ENCODE measurements at regions not wholly inside any gene's neighbourhood (a gene's known extent, or its start where the extent isn't known, plus 50 kb on each side); places are given as distances from the start of the nearest gene placed in this dataset.
"Not testable (repeated sequence)": the region's sequence is repeated elsewhere in the genome, so short reads cannot be mapped to it uniquely, and the experiment has no call there.

DNA sequence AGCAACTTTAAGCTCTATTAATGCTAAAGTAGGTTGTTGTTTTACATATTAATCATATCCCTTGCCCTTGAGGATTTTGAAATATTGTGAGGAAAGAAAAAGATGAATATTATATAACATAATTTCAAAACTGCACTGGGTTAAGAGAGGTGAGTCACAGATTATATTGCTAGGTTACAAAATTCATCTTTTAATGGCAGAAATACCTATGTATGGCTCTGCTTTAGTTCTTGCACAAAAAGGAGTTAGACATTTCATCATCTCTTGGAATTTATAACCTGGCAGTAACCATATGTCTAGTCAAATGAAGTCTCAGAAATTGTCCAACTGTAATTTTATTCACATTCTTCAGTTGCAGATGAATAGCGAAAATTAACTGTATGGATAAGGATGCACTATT, 2041.1 kb downstream of the OLFM4 start:
- DNase-seq = no peak

DNA sequence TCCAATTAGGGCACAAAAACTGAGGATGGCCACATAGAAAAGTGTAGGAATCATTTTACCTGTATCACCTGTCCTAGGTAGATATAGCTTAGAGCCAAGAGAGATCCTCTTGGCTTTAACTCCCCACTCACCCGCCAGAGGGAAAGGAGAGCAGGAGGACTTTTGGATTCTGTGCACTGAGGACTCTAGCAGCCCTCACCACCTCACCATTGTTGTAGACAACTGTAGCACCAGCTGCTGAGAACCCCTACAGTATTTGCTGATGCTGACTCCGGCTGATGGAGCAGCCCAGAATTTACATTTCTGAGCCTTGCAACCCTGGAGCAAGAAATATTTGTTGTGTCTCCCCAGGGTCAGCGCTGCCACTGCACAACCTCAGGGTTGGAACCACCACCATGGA, 2044.4 kb downstream of the OLFM4 start:
- DNase-seq = no peak

DNA sequence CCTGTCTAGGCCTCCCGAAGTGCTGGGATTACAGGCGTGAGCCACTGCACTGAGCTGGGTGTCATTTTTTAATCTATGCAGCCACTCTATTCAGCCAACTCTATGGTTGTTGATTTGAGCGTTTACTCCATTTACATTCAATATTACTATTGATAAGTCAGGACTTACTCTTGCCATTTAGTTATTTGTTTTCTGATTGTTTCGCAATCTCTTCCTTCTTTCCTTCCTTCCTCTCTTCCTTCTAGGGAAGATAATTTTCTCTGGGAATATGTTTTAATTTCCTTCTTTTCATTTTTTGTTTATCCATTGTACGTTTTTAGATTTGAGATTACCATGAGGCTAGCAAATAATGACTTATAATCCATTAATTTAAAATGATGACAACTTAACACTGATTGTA, 2056.0 kb downstream of the OLFM4 start:
- DNase-seq = no peak

DNA sequence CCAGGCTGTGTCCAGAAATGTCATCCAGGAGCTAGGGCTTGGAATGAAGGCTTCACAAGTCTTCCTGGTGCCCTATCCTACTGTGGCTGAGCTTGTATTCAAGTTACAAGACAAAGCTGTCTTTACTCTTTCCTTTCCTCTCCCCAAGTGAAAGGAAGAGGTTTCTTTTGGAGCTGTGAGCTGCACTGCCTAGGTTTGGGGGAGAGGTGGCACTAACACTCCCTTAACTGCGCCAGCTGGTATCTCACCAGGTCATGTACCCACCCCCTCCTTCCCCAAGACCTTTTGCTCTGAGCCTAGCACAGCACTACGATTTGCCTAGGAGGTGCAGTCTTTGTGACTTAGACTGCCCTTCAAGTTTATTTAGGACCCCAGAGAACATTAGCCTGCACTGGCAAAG, 2053.6 kb upstream of the PRR20A start:
- DNase-seq = no peak

DNA sequence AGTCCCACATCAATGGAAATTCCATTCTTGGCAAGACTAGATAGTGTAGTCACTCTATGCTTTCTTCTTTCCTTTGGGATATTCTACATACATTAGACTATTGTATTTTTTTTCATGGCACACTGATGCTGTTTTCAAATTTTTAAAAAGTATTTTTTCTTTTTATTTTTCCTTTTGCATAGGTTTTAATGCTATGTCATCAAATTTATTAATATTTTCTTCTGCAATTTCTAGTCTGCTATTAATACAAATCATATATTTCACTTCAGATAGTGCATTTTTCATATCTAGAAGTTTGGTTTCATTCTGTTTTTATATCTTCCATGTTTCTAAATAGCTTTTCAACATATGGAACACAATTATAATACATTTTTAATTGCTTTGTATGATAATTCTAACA, 2050.1 kb upstream of the PRR20A start:
- DNase-seq = no peak

DNA sequence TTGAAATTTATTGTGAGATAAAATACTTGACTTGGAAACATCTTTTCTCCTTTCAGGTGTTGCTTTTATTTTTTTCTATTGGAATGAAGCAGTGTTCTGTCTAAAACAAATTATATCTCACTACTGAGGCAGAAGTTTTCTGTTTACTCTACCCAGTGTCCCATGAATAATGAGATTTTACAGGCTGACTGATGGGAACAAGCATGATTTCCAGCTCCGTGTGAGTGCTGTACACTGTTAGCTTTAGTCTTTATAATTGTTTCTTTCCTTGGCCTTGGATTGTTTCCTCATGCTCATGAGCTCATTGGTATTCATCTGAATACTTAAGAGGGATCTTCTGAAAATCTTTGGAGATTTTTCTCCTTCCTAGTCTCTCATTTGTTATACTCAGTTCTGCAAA, 2049.5 kb upstream of the PRR20A start:
- no peak for DNase-seq

DNA sequence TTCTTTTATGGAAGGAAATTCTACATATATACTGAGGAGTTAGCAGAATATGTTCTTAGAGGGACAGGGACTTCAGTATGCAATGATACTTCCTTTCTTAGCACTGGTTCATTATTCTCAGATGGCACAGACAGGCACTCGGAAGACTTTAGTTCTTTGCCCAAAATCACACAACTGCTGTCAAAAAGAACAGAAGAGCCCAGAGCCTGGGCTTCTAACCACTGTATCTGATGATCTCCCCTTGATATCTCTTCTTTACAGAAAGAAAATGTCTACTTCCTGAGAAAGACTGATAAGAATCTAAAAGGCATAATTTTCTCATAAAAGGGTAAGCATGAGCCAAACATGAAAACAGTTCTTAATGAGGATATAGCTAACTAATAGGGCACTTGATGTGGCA, 2034.2 kb upstream of the PRR20A start:
- DNase-seq = no peak

DNA sequence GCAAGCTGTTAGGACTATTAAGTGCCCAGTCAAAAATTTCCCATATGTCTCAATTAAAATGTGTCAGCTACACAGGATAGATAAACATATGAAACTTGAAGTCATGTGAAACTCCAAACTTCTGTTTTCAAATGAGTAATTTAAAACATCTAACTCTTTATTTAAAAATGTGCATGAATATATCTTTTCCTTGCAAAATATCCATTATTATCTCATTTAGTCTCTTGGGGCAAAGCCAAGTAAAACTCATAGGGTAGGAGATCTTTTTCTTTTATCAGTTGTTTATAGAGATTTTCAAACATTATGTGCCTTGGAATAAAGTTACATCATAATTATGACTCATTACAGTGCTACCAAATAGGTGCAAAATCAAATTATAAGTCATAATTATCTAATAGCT, 2020.1 kb upstream of the PRR20A start:
- no peak for DNase-seq

DNA sequence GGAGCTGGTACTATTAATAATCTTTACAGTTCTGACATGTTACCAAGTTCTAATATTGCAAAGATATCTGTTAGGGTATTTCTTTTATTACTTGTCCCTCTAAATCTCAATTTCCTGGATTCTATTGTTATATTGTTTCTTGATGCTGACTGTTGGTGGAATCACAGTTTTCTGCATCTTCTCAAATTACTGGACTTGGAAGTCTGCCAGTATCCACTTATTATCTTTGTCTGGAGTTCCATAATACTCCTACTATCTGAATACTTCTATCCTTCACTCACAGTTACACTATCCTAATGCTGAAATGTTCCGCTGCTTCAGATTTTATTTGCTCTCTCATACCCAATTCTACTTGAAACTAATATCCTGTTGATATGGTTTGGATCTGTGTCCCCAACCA, 1985.7 kb upstream of the PRR20A start:
- no peak for DNase-seq

DNA sequence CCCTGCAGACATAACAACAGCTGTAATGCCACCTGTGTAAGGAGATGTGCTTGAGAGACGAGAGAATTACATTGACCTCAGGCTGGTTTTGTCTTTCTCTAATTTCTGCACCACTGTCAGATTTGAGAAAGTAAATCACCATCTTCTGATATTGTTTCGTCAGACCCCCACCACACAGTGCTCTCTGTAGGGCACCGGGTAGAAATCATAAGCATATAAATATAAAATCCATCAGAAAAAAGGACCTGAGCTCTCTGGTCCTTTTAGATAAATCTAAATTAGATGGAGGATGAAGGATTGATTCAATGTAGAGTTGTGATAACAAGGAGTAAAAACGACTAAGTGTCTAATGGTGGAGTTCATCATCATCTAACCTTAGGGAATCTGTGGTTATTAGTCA, 1981.0 kb upstream of the PRR20A start:
- no peak for DNase-seq

DNA sequence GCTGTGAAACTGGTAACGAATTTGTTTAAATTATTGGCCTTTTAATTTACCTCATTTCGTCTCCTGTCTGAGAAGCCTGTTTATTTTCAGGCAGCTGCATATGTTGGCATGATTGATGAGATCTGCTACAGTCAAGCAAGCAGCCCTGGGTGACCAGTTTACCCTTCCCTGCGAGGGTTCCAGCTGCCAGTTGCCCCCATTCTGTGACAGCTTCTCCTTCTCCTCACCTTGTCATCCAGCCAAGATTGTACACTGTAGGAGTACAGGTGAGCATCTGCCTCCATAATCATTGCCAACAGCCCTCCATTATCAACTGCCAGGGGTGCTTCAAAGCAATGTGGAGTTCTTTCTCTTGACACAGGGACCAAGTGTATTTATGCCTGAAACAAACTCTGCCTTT, 1979.9 kb upstream of the PRR20A start:
- peak; percentile 57 for DNase-seq

DNA sequence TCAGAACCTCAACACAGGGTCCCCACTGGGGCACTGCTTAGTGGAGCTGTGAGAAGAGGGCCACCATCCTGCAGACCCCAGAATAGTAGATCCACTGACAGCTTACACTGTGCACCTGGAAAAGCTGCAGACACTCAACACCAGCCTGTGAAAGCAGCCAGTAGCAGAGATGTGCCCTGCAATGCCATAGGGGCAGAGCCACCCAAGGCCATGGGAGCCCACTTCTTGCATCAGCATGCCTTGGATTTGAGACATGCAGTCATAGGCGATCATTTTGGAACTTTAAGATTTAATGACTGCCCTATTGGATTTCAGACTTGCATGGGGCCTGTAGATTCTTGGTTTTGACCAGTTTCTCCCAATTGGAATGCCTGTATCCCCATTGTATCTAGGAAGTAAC, 1962.1 kb upstream of the PRR20A start:
- DNase-seq = not testable (repeated sequence)

DNA sequence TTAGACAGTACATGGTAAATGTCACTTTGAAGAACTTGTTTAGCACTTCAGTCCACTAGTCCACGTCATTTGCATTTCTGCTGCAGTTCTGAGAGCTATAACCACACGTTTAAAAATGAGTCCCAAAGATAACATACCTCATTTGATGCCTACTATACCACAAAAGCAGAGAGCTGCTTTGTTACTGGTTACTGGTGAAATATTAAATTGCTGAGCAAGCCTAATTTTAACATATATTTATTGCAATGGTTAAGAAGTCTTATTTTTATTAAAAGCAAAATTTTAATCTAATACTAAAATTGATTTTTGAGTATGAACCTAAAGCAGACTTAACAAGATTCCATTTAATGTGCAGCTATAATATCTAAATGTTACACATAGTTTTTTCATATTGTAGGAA, 1949.7 kb upstream of the PRR20A start:
- DNase-seq = no peak

DNA sequence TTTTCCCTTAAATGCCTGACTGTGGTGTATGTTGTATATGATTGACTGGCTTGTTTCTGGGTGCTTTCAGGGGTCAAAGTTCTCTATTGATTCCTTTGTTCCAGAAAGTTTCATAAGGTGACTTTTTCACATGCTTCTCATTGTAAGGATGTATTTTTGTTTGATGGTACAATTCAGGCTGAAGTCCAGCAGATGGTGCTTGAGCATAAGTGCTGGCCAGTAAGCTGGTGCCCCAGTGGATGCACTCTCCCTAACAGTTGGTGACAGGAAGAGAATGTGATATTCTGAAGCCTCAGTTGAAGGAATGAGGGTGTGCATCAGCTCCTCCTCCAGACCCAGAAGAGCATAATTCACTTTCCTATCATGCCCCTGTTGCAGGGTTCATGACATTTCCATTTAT, 1941.6 kb upstream of the PRR20A start:
- no peak for DNase-seq

DNA sequence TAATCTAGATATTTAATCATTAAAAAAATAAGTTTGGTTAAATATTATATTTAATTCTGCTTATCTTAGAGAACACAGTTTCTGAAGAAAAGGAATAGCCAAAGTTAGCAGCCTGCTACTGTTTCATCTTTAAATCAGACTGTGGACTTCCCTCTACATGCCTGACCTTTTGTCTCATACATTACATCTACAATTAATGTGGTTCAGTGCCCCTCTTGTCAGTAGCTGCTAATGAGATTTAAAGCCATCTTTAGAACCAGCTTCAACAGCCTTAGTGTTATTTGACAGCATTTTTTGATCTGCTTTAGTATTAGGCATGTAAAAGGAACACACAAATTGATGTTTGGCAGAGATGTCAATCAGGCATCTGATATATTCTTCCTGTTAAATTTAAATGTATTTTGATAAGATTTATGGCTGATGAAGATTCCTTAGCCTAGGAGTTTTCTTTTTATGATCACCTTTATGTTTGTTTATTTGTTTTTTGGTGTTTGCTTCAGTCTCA, 1925.8 kb upstream of the PRR20A start:
- DNase-seq = no peak

DNA sequence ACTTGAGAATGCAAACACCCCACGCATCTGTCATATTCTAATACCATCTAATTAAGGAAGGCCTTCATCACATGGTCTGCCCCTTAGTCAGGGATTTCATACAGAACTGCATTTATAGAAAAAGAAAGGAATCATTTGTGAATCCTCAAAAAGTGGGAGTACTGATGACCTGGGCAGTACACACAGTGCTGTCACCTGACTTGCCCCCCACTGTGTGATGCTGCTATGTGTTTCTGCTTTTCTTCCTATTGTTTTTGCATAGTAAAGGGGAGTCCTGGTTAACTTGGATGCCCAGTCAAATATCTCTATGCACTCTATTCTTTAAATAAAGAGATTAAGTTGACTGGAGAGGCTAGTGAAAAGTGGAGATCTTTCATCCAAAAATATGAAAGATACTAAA, 1921.2 kb upstream of the PRR20A start:
- DNase-seq = no peak

DNA sequence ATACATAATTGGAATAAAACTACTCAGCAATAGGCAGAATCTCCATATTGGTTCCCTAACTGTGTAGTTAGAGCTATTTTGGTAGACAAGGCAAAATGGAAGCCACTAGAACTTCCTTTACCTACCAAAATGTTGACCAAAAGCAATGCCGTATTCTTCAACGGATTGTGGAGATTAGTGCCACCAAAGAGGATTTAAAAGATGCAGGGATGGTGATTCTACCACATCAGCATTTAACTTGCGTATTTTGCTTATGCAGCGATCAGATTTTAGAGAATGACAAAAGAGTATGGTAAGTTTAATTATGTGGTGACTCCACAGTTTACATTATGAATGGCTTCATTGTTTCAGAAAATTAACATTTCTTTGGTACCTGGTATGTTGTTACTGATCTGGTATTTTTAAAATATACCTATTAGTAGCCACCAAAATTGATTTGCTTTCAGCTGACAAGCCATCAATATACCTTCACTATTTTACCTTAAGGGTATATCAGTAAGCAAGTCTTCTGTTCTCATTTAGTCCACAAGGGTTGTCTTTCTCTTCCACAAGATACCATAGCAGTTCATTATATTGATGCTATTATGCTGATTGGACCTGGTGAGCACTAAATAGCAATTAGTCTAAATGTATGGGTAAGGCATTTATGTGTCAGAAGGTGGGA, 1910.7 kb upstream of the PRR20A start:
- no peak for DNase-seq

DNA sequence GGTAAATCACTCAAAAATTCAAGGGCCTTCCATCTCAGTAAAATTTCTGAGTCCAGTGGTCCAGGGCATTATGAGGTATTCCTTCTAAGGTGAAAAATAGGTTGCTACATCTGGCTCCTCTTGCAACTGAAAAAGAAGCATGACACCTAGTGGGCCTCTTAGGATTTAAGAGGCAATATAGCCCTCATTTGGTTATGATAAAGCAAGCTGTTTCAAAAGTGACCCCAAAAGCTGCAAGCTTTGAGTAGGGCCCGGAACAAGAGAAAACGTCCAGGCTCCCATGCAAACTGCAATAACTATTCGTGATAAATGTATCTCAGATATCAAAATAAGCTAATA, 1910.2 kb upstream of the PRR20A start:
- no peak for DNase-seq

DNA sequence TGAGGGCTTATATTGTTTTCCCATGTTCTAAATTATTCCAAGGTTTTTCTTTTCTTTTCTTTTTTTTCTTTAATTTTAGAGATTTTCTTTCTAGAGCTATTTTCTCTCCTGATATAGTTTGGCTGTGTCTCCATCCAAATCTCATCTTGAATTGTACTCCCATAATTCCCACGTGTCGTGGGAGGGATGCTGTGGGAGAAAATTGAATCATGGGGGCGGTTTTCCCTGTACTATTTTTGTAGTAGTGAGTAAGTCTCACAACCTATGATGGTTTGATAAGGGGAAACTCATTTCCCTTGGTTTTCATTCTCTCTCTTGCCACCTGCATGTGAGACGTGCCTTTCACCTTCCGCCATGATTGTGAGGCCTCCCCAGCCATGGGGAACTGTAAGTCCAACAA, 1906.4 kb upstream of the PRR20A start:
- DNase-seq = no peak

DNA sequence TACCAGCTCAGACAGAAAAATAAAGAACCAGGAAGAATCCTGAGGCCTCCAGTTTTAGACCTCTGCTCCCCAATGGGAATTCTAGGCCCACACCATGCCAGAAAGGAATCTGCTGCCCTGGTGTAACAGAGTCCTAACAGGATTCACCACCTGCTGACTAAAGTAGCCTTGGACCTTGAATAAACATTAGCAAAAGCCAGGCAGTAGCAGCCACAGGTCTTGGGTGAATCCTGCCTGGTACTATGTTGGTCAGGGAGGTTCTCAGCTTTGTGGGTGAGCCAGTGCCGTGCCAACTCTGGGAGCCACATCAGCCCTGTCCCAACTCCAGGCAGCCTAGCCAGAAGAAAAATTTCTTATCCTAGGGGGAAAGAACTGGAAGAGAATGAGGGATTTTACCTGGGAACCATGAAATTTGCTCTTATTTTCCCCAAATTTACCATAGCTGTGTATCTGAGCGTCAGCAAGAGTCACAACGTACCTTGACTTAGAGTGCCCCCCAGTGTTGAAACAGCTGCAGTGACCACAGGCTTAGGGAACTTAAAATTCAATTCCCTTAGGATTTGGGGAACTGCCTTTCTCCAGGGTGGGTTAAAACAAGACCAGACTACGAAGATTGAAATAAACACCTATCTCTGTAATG, 1895.6 kb upstream of the PRR20A start:
- no peak for DNase-seq

DNA sequence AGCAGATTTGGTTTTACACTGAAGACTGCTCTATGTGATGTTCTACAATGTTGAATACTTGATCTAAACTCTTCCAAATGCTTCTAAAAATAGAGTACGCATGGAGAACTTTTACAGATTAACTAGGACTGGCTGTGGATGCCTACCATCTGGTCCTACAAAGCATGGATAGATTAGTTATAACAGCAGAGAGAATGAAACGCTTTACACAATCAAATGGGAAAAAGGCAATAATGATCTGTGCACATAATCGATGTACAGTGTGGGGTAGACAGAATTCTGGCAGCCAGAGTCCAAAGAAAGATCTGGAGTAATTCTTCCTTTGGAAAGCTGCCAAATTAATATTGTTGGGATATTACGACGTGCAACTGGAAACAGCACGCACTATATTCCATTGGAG, 1885.5 kb upstream of the PRR20A start:
- no peak for DNase-seq

DNA sequence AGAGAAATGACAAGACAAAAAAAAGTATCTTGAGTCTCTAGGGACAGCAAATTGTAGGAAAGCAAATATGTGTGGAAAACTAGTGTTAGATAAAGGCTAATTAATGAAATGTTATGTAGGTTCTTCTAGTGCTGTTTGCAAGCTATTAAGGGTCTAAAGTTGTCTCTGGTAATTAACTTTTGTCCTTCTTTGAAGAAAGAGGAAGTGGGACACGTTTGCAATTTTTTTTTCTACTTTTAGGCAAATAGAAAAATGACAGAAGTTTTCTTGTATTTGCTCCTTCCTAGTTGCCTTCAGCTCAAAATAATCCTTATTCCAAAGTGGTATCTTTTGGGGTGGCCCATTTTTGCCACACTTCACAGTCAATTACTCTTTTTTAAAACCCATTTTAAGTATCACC, 1877.7 kb upstream of the PRR20A start:
- DNase-seq = no peak

DNA sequence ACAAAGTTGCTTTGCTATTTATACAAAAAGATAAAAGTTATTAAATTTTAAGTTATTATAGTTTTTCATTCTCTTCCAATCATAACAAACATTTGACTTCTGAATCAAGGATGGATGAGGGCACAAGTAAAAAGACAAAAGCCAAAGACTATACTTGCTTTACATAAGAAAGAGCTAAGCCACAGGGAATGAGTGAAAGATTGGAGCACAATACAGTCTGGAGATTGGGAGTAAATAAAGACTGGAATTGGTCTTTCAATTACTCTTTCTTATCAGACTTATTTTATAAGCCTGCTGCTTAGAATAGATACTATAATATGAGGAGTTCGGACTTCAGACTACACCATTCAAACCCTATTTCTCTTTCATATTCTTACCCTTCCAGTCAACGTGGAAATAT, 1874.1 kb upstream of the PRR20A start:
- no peak for DNase-seq

DNA sequence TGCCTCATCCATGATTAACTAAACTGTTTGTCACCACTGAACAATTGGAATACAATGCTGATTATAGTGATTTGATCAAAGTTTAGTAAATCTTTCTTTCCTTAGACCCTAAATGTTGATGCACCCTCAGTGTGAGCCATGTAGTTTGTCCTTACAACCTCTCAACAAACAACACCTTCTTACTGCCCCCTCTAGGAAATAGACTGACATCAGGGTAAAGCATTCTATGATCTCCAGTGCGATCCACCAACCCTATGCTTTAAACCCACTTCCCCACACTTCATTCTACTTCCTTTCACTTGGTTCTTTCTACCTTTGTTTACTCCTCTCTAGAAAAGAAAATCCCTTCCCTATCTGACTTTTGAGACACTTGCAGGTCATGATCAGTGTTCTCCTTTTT, 1842.5 kb upstream of the PRR20A start:
- no peak for DNase-seq

DNA sequence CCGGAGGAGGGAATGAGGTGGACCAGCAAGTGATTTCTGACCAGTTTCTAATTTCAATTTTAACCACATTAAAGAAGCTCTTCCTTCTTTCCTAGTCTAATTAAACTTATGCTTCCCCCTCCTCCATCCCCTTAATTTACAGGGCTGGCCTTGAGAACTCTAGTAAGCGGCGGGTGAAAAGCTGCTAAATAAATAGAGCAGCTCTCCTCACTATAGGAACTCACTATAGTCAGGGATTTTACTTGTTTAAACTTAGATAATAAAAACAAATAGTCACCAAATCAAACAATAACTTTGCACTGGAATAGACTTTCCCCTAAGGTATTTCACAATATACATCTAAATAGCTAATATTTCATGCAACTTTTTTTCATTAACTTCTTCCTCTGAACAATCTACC, 1838.2 kb upstream of the PRR20A start:
- DNase-seq = no peak

Measured in NCI-H2029 treated with DMSO at 0.1 percent for 48 hours (cell line).